ENCODE measurements at regions not wholly inside any gene's neighbourhood (a gene's known extent, or its start where the extent isn't known, plus 50 kb on each side); places are given as distances from the start of the nearest gene placed in this dataset.

DNA sequence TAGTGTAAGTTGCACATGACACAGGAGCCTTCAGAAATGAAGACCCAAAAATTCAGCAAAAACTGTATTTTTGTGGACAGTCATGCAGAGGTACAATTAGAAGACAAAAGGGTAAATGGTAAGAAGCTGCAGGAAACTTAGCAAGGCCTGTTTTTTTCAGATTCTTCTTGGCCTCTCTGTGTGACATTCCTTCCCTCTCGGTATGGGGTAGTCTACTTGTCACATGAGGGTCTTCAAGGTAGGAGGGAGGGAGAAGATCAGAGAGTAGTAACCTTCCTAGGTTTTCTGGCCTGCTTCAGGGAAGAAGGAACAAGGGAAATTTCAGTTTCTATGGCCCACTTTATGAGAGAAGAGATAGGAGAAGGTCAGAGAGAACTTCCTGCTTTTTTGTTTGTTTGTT, 230.4 kb upstream of the PPP1R2C start:
- H3K4me3 ChIP-seq (replicated peaks in 1 of 3; ENCODE audit: low read depth in 2 of 3, low read length in 3 of 3), result no peak overlapping the region
- H3K36me3 ChIP-seq (replicated peaks in 1 of 2; ENCODE audit: control insufficient read depth in 1 of 2, insufficient read depth in 2 of 2, low read length in 2 of 2), result no peaks in the 10 kb centered on the region
- H3K27me3 ChIP-seq (ENCODE audit: control insufficient read depth in 2 of 2, insufficient read depth in 2 of 2, low read length in 2 of 2), result no peaks in the 10 kb centered on the region
- no peaks in the 10 kb centered on the region for H3K9me3 ChIP-seq (replicated peaks in 1 of 2; ENCODE audit: control insufficient read depth in 1 of 2, insufficient read depth in 1 of 2, low read length in 2 of 2)
- H3K27ac Mint-ChIP-seq, result no peak overlapping the region
- intact Hi-C loops (cut with micrococcal nuclease), result no loop called here
- H3K4me1 Mint-ChIP-seq, result no peaks in the 10 kb centered on the region
- H2AFZ ChIP-seq (ENCODE audit: insufficient read depth, low read depth, low read length, poor library complexity, severe bottlenecking), result no peak overlapping the region
- H3K4me3 Mint-ChIP-seq, result no peak overlapping the region
- DNase-seq, result no peak
- peaks cover 0 to 2% (median 1%) of the 10 kb centered on the region in 3 donors for H3K27me3 Mint-ChIP-seq (ENCODE audit: low read depth in 3 of 3)
- TF ChIP-seq, protein P1, sequence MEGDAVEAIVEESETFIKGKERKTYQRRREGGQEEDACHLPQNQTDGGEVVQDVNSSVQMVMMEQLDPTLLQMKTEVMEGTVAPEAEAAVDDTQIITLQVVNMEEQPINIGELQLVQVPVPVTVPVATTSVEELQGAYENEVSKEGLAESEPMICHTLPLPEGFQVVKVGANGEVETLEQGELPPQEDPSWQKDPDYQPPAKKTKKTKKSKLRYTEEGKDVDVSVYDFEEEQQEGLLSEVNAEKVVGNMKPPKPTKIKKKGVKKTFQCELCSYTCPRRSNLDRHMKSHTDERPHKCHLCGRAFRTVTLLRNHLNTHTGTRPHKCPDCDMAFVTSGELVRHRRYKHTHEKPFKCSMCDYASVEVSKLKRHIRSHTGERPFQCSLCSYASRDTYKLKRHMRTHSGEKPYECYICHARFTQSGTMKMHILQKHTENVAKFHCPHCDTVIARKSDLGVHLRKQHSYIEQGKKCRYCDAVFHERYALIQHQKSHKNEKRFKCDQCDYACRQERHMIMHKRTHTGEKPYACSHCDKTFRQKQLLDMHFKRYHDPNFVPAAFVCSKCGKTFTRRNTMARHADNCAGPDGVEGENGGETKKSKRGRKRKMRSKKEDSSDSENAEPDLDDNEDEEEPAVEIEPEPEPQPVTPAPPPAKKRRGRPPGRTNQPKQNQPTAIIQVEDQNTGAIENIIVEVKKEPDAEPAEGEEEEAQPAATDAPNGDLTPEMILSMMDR (IDR thresholded peaks at IDR 0.05), result no peak
- no peaks in the 10 kb centered on the region for H3K9me3 Mint-ChIP-seq
- no peaks in the 10 kb centered on the region for H3K4me1 ChIP-seq (ENCODE audit: control insufficient read depth in 1 of 2, insufficient read depth in 2 of 2, low read length in 2 of 2)
- no peak overlapping the region for H3K9ac ChIP-seq (ENCODE audit: insufficient read depth, low read length, poor library complexity, severe bottlenecking)
- H3K79me2 ChIP-seq (ENCODE audit: insufficient read depth, low read length), result no peaks in the 10 kb centered on the region
- no peaks in the 10 kb centered on the region for H4K20me1 ChIP-seq (ENCODE audit: insufficient read depth, low read length)
- H3K36me3 Mint-ChIP-seq, result no peaks in the 10 kb centered on the region
- no peak overlapping the region for H3K4me2 ChIP-seq (replicated peaks; ENCODE audit: extremely low read depth, low read length, poor library complexity, severe bottlenecking)
- no CpG with 5 or more reads among the region's 1 CpG for WGBS (ENCODE audit: insufficient coverage)
- H3K27ac ChIP-seq (ENCODE audit: low read depth in 1 of 2, low read length in 2 of 2), result no peak overlapping the region

GRCh38 chrX:43016021-43016420, 238.1 kb upstream of the PPP1R2C start:
- intact Hi-C loops (cut with micrococcal nuclease), result no loop called here
- Mint-ChIP-seq H3K27me3 (ENCODE audit: low read depth in 3 of 3) (peaks cover 0 to 2% (median 0%) of the 10 kb centered on the region in 3 donors), H3K9me3 (peaks cover 0 to 3% (median 0%) of the 10 kb centered on the region in 7 donors), H3K36me3 (no peaks in the 10 kb centered on the region), H3K4me1 (no peaks in the 10 kb centered on the region), H3K27ac (no peak overlapping the region), H3K4me3 (no peak overlapping the region)
- no peaks in the 10 kb centered on the region for H3K79me2 ChIP-seq (ENCODE audit: insufficient read depth, low read length)
- no peaks in the 10 kb centered on the region for H3K4me1 ChIP-seq (ENCODE audit: control insufficient read depth in 1 of 2, insufficient read depth in 2 of 2, low read length in 2 of 2)
- no peak overlapping the region for H3K4me3 ChIP-seq (replicated peaks in 1 of 3; ENCODE audit: low read depth in 2 of 3, low read length in 3 of 3)
- H3K9me3 ChIP-seq (replicated peaks in 1 of 2; ENCODE audit: control insufficient read depth in 1 of 2, insufficient read depth in 1 of 2, low read length in 2 of 2), result no peaks in the 10 kb centered on the region
- no peak for DNase-seq
- TF ChIP-seq, protein P1 (IDR thresholded peaks at IDR 0.05), result no peak
- no peaks in the 10 kb centered on the region for H3K27me3 ChIP-seq (ENCODE audit: control insufficient read depth in 2 of 2, insufficient read depth in 2 of 2, low read length in 2 of 2)
- no peaks in the 10 kb centered on the region for H4K20me1 ChIP-seq (ENCODE audit: insufficient read depth, low read length)
- H3K36me3 ChIP-seq (replicated peaks in 1 of 2; ENCODE audit: control insufficient read depth in 1 of 2, insufficient read depth in 2 of 2, low read length in 2 of 2), result no peaks in the 10 kb centered on the region
- H2AFZ ChIP-seq (ENCODE audit: insufficient read depth, low read depth, low read length, poor library complexity, severe bottlenecking), result no peak overlapping the region
- no peak overlapping the region for H3K4me2 ChIP-seq (replicated peaks; ENCODE audit: extremely low read depth, low read length, poor library complexity, severe bottlenecking)
- H3K27ac ChIP-seq (ENCODE audit: low read depth in 1 of 2, low read length in 2 of 2), result no peak overlapping the region
- no peak overlapping the region for H3K9ac ChIP-seq (ENCODE audit: insufficient read depth, low read length, poor library complexity, severe bottlenecking)
